B cell (primary cell): ENCODE measurements at regions not wholly inside any gene's neighbourhood (a gene's known extent, or its start where the extent isn't known, plus 50 kb on each side); places are given as distances from the start of the nearest gene placed in this dataset.

Experiments used
- ATAC-seq: fragments of 200-7000 bp; cut with Tn5 transposase; one replicate; pipeline ENCODE4 v1.10.0; 2021; ENCODE audit warnings: low read depth, mild to moderate bottlenecking, moderate number of reproducible peaks, moderate library complexity
- CTCF ChIA-PET: fragments of 350-600 bp; sonication (Branson Sonifier 250); formaldehyde crosslinking; loops from one replicate; lab custom pipeline; 2021; ENCODE audit warnings: antibody characterized with exemption, inconsistent platforms; lab: Charles Lee
- POLR2A ChIA-PET: fragments of 350-600 bp; sonication (Branson Sonifier 250); formaldehyde crosslinking; loops from one replicate; lab custom pipeline; 2021; ENCODE audit warnings: antibody characterized with exemption; lab: Charles Lee
- DNase-seq: peaks from one replicate; pipeline ENCODE4 v3.0.0; 2013
- H2AFZ ChIP-seq: 2 replicates; pipeline ENCODE4 v1.6.1; 2012; ENCODE audit warnings: mild to moderate bottlenecking, low read depth, low read length; ENCODE audit not compliant: insufficient read depth, poor library complexity, severe bottlenecking
- H3K27ac ChIP-seq, 2 donors: 1 replicate in 1 of 2; 2 replicates in 1 of 2; pipeline ENCODE4 v1.5.1; 2012 to 2013; ENCODE audit warnings: low read length in 2 of 2, mild to moderate bottlenecking in 2 of 2, moderate library complexity in 1 of 2
- H3K27me3 ChIP-seq, 4 experiments: fragments of 200-600 bp in 1 of 4; sonication (generic) in 1 of 4; replicated peaks in 1 of 4; 1 replicate in 2 of 4; 2 replicates in 2 of 4; pipeline versions ENCODE4 v1.6.1 to v1.7.0; 2013 to 2016; ENCODE audit warnings: low read length in 3 of 4, mild to moderate bottlenecking in 2 of 4, mixed read lengths in 1 of 4, moderate library complexity in 1 of 4; ENCODE audit not compliant: insufficient read depth in 4 of 4, control insufficient read depth in 3 of 4; ENCODE audit errors: control extremely low read depth in 1 of 4
- H3K36me3 ChIP-seq, 2 experiments: replicated peaks in 1 of 2; 1 replicate in 1 of 2; 2 replicates in 1 of 2; pipeline versions ENCODE4 v1.6.1 to v1.7.1; 2013; ENCODE audit warnings: low read length in 1 of 2; ENCODE audit not compliant: insufficient read depth in 2 of 2, control insufficient read depth in 1 of 2; ENCODE audit errors: control extremely low read depth in 1 of 2, extremely low read depth in 1 of 2
- H3K4me1 ChIP-seq, 2 donors: fragments of 200-600 bp in 1 of 2; sonication (generic) in 1 of 2; 1 replicate in 1 of 2; 2 replicates in 1 of 2; pipeline versions ENCODE4 v1.5.1 to v1.6.1; 2013 to 2017; ENCODE audit warnings: low read length in 2 of 2; ENCODE audit not compliant: control insufficient read depth in 2 of 2, insufficient read depth in 2 of 2
- H3K4me2 ChIP-seq: replicated peaks from 2 replicates; pipeline ENCODE3; 2012; ENCODE audit warnings: mild to moderate bottlenecking, low read depth, low read length; ENCODE audit not compliant: poor library complexity, severe bottlenecking
- H3K4me3 ChIP-seq, 5 experiments: fragments of 200-600 bp in 1 of 5; sonication (generic) in 1 of 5; 1 replicate in 3 of 5; 2 replicates in 2 of 5; pipeline versions ENCODE4 v1.5.1 to v1.7.0; 2011 to 2016; ENCODE audit warnings: low read length in 4 of 5, mild to moderate bottlenecking in 4 of 5, low read depth in 2 of 5, control low read depth in 1 of 5, moderate library complexity in 1 of 5; ENCODE audit not compliant: insufficient read depth in 1 of 5; ENCODE audit errors: control extremely low read depth in 1 of 5, extremely low read depth in 1 of 5
- H3K79me2 ChIP-seq: fragments of 200-600 bp; sonication (generic); one replicate; pipeline ENCODE4 v1.6.0; 2016; ENCODE audit warnings: low read length; ENCODE audit not compliant: control insufficient read depth, insufficient read depth
- H3K9ac ChIP-seq: fragments of 200-600 bp; sonication (generic); 2 replicates; pipeline ENCODE4 v1.6.1; 2017; ENCODE audit warnings: mild to moderate bottlenecking, low read length, moderate library complexity
- H3K9me3 ChIP-seq, 3 donors: one replicate each; pipeline versions ENCODE4 v1.6.1 to v1.7.1; 2013; ENCODE audit warnings: low read length in 2 of 3; ENCODE audit not compliant: control insufficient read depth in 2 of 3, insufficient read depth in 1 of 3; ENCODE audit errors: control extremely low read depth in 1 of 3
- H4K20me1 ChIP-seq: 2 replicates; pipeline ENCODE4 v1.6.0; 2012; ENCODE audit warnings: mild to moderate bottlenecking, low read length; ENCODE audit not compliant: insufficient read depth, control insufficient read depth, poor library complexity, severe bottlenecking
- H3K27ac Mint-ChIP-seq: one replicate; pipeline ENCODE4 v1.8.0; 2021; ENCODE audit warnings: mixed read lengths
- H3K27me3 Mint-ChIP-seq: one replicate; pipeline ENCODE4 v1.8.0; 2021; ENCODE audit warnings: mixed read lengths
- H3K4me1 Mint-ChIP-seq: one replicate; pipeline ENCODE4 v1.8.0; 2021; ENCODE audit warnings: mixed read lengths
- H3K4me3 Mint-ChIP-seq: one replicate; pipeline ENCODE4 v1.8.0; 2021; ENCODE audit warnings: mixed read lengths
- H3K9me3 Mint-ChIP-seq: one replicate; pipeline ENCODE4 v1.8.0; 2022; ENCODE audit warnings: mixed read lengths; ENCODE audit not compliant: insufficient read depth
- EZH2 ChIP-seq: IDR thresholded peaks from 2 replicates; pipeline ENCODE4 v1.6.1; 2012; ENCODE audit warnings: borderline replicate concordance, low read depth, mild to moderate bottlenecking, moderate library complexity, low read length; ENCODE audit not compliant: insufficient read depth, poor library complexity, severe bottlenecking
- WGBS: methylation state at CpG from one replicate; pipeline ENCODE4 v1.1.5; 2013; ENCODE audit warnings: missing lambda C conversion rate; ENCODE audit not compliant: insufficient coverage; 5-methylcytosine and 5-hydroxymethylcytosine counted together
- intact Hi-C: fragments of 100-400 bp; cut with micrococcal nuclease; formaldehyde crosslinking; loops from one replicate; pipeline ENCODE4 v1.10.0; 2022
- TF ChIP-seq, protein P1 (sequence below): fragments of 200-600 bp; IDR thresholded peaks from one replicate; pipeline ENCODE4 v1.8.0; 2022; ENCODE audit warnings: antibody characterized with exemption, mild to moderate bottlenecking

DNA sequence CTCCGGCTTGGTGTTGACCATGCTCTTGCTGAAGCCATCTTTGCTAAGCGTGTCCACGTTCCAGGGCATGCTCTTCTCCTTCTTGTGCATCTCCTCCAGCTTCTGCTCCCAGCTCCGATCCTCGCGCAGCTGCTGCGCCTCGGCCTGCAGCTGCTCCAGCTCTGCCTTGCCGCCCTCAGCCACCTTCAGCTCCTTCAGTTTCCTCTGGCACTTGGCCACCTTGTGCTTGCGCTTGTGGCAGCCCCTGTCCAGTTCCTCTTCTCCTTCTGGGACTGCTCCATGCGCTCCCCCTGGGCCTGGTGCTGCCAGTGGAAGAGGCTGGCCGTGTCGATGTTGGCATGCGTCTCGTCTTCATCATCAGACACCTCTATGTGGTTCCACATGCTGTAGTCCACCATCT, 128.3 kb upstream of the CLINT1 start:
- intact Hi-C loops = no loop called here
- TF ChIP-seq, protein P1, sequence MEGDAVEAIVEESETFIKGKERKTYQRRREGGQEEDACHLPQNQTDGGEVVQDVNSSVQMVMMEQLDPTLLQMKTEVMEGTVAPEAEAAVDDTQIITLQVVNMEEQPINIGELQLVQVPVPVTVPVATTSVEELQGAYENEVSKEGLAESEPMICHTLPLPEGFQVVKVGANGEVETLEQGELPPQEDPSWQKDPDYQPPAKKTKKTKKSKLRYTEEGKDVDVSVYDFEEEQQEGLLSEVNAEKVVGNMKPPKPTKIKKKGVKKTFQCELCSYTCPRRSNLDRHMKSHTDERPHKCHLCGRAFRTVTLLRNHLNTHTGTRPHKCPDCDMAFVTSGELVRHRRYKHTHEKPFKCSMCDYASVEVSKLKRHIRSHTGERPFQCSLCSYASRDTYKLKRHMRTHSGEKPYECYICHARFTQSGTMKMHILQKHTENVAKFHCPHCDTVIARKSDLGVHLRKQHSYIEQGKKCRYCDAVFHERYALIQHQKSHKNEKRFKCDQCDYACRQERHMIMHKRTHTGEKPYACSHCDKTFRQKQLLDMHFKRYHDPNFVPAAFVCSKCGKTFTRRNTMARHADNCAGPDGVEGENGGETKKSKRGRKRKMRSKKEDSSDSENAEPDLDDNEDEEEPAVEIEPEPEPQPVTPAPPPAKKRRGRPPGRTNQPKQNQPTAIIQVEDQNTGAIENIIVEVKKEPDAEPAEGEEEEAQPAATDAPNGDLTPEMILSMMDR = no peak
- no peak for TF ChIP-seq EZH2
- ChIA-PET POLR2A (no interaction called here), CTCF (no interaction called here)
- no peaks in the 10 kb centered on the region for H3K79me2 ChIP-seq
- H3K4me1 ChIP-seq = no peaks in the 10 kb centered on the region
- H3K27ac ChIP-seq = no peak overlapping the region
- no peaks in the 10 kb centered on the region for H3K9me3 ChIP-seq
- no peak overlapping the region for H2AFZ ChIP-seq
- Mint-ChIP-seq H3K4me3 (no peak overlapping the region), H3K9me3 (no peaks in the 10 kb centered on the region), H3K4me1 (no peaks in the 10 kb centered on the region), H3K27ac (no peak overlapping the region), H3K27me3 (peaks cover 12% of the 10 kb centered on the region)
- no peak overlapping the region for H3K4me2 ChIP-seq
- H3K27me3 ChIP-seq = peaks cover 0 to 3% (median 0%) of the 10 kb centered on the region in 4 experiments
- WGBS = 97% methylated on average over 15 of the region's 15 CpGs
- H4K20me1 ChIP-seq = no peaks in the 10 kb centered on the region
- no peaks in the 10 kb centered on the region for H3K36me3 ChIP-seq
- DNase-seq (no peak), ATAC-seq (no peak)
- H3K4me3 ChIP-seq = no peak overlapping the region
- H3K9ac ChIP-seq = no peak overlapping the region

DNA sequence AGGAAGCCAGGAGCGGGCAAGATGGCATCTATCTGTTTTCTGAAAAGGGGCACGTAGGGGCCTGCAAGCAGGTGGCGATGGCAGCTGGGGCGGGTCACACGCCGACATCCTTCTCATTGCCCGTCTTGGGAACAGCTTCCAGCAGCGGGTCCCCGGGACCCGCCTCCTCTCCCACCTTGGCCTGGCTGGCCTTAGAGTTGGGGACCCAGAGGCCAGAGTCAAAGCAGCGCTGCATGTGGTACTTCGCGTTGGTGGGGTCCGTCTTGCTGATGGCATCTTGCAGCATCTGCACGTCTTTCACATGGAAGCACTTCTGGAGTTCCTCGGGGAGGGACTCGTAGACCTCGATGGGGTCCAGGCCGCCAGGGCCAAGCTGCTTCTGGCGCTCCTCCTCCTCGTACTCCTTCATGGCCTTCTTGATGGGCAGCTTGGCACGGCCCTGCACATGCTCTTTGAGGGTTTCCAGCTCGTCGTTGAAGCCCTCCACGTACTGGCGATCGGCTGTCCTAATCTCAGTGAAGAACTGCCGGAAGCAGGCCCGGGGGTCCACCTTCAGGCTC, 127.6 kb upstream of the CLINT1 start:
- CTCF ChIA-PET = interaction anchor here (0.7 kb wide), 1 partner anchor 54 kb away, joined by 3 read pairs; no protein-coding TSS in a partner anchor

More for the DNA sequence above, 127.6 kb upstream of the CLINT1 start:
- no peaks in the 10 kb centered on the region for H3K9me3 Mint-ChIP-seq
- Histone ChIP-seq H3K27ac (no peak overlapping the region), H2AFZ (no peak overlapping the region), H3K4me3 (no peak overlapping the region), H3K27me3 (peaks cover 0 to 3% (median 0%) of the 10 kb centered on the region in 4 experiments), H3K79me2 (no peaks in the 10 kb centered on the region), H3K4me1 (no peaks in the 10 kb centered on the region), H4K20me1 (no peaks in the 10 kb centered on the region), H3K36me3 (no peaks in the 10 kb centered on the region), H3K9me3 (no peaks in the 10 kb centered on the region), H3K9ac (no peak overlapping the region), H3K4me2 (no peak overlapping the region)
- intact Hi-C loops = no loop called here
- no peaks in the 10 kb centered on the region for H3K4me1 Mint-ChIP-seq
- WGBS = 96% methylated on average over 29 of the region's 29 CpGs
- DNase-seq (no peak), ATAC-seq (no peak)
- no peak overlapping the region for H3K27ac Mint-ChIP-seq
- POLR2A ChIA-PET = no interaction called here
- H3K27me3 Mint-ChIP-seq = peaks cover 7% of the 10 kb centered on the region
- no peak overlapping the region for H3K4me3 Mint-ChIP-seq
- TF ChIP-seq EZH2 = no peak
- TF ChIP-seq, protein P1 = no peak
